ENCODE measurements at regions not wholly inside any gene's neighbourhood (a gene's known extent, or its start where the extent isn't known, plus 50 kb on each side); places are given as distances from the start of the nearest gene placed in this dataset.
"Not testable (repeated sequence)": the region's sequence is repeated elsewhere in the genome, so short reads cannot be mapped to it uniquely, and the experiment has no call there.

DNA sequence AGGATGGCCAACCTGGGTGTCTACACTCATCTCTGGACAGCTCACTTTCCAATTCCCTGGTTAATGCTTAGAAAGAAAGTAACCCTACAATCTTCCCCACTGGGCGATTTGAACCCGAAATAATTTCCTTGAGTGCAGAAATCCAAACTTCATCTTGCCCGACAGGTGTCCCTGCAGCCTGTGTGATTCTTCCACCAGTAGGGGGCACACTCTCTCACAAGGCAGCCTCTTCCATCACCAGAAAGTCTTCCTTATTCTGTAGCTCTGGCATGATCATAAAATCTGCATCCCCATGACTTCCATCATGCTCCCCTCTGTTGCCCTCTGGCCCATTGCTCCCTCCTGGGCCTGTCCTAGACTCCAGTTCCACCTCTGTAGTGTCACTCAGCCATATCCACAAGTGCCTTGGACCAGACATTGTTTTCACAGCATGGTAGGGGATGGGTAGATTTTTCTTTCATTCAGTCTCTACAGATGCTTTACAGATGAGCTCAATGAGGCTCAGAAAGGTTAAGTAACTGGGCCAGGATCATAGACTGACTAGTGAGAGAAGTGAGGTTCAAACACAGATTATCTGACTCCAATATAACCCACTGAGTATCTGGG, 170.4 kb upstream of the SPTLC3 start:
- TF ChIP-seq, protein P1, sequence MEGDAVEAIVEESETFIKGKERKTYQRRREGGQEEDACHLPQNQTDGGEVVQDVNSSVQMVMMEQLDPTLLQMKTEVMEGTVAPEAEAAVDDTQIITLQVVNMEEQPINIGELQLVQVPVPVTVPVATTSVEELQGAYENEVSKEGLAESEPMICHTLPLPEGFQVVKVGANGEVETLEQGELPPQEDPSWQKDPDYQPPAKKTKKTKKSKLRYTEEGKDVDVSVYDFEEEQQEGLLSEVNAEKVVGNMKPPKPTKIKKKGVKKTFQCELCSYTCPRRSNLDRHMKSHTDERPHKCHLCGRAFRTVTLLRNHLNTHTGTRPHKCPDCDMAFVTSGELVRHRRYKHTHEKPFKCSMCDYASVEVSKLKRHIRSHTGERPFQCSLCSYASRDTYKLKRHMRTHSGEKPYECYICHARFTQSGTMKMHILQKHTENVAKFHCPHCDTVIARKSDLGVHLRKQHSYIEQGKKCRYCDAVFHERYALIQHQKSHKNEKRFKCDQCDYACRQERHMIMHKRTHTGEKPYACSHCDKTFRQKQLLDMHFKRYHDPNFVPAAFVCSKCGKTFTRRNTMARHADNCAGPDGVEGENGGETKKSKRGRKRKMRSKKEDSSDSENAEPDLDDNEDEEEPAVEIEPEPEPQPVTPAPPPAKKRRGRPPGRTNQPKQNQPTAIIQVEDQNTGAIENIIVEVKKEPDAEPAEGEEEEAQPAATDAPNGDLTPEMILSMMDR (IDR thresholded peaks at IDR 0.05; ENCODE audit: low read length), result peak; percentile 72
- TF ChIP-seq EZH2 (IDR thresholded peaks at IDR 0.05; ENCODE audit: borderline replicate concordance, low read length), result no peak

DNA sequence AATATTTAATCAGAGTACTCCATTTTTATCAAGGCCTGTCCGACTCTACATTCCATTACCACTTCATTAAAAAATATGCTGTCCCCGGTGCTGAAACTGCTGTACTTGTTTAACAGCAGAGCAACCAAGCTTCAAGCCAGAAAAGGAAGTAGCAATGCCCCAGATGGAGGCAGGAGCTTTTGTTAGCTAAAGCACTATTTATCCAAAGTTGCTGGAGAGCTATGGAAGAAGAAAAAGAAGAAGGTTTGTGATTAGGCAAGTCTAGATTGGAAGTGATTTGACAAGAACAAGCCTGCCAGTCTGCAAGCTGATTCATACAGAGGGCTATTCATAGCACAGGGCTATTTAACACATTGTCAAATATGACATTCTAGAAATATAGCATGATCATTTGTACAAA, 160.9 kb upstream of the SPTLC3 start:
- Histone ChIP-seq H3K79me2 (ENCODE audit: insufficient read depth, low read length) (no peaks in the 10 kb centered on the region), H3K9me3 (ENCODE audit: low read length) (no peaks in the 10 kb centered on the region), H3K9ac (ENCODE audit: low read length) (no peak overlapping the region), H3K4me3 (ENCODE audit: low read depth, low read length, poor library complexity, severe bottlenecking) (no peak overlapping the region), H3K4me1 (ENCODE audit: insufficient read depth, low read length, severe bottlenecking) (no peaks in the 10 kb centered on the region), H3K36me3 (ENCODE audit: insufficient read depth, low read length) (no peaks in the 10 kb centered on the region), H3K27me3 (ENCODE audit: insufficient read depth, low read length) (no peaks in the 10 kb centered on the region; the same call in 1 of the 2 replicates), H2AFZ (ENCODE audit: low read length) (no peak overlapping the region), H3K27ac (ENCODE audit: low read depth, low read length, poor library complexity, severe bottlenecking) (no peak overlapping the region), H4K20me1 (ENCODE audit: insufficient read depth, low read length) (no peaks in the 10 kb centered on the region), H3F3A (ENCODE audit: insufficient read depth, low read length) (no peaks in the 10 kb centered on the region), H3K4me2 (ENCODE audit: low read length) (no peak overlapping the region), H3K9me2 (ENCODE audit: low read depth, low read length) (no peaks in the 10 kb centered on the region)
- no peak for TF ChIP-seq EZH2 (IDR thresholded peaks at IDR 0.05; ENCODE audit: borderline replicate concordance, low read length)
- TF ChIP-seq, protein P1 (IDR thresholded peaks at IDR 0.05; ENCODE audit: low read length), result no peak

More for the DNA sequence above, 170.4 kb upstream of the SPTLC3 start:
- Histone ChIP-seq H3K9me3 (ENCODE audit: low read length) (no peaks in the 10 kb centered on the region), H3K27ac (ENCODE audit: low read depth, low read length, poor library complexity, severe bottlenecking) (no peak overlapping the region), H3K4me3 (ENCODE audit: low read depth, low read length, poor library complexity, severe bottlenecking) (no peak overlapping the region), H3K36me3 (ENCODE audit: insufficient read depth, low read length) (no peaks in the 10 kb centered on the region), H4K20me1 (ENCODE audit: insufficient read depth, low read length) (no peaks in the 10 kb centered on the region), H3F3A (ENCODE audit: insufficient read depth, low read length) (no peaks in the 10 kb centered on the region), H2AFZ (ENCODE audit: low read length) (no peak overlapping the region), H3K4me1 (ENCODE audit: insufficient read depth, low read length, severe bottlenecking) (no peaks in the 10 kb centered on the region), H3K9ac (ENCODE audit: low read length) (no peak overlapping the region), H3K9me2 (ENCODE audit: low read depth, low read length) (no peaks in the 10 kb centered on the region), H3K27me3 (ENCODE audit: insufficient read depth, low read length) (no peaks in the 10 kb centered on the region), H3K79me2 (ENCODE audit: insufficient read depth, low read length) (no peaks in the 10 kb centered on the region), H3K4me2 (ENCODE audit: low read length) (no peak overlapping the region)

GRCh38 chr20:12849225-12849910, 159.4 kb upstream of the SPTLC3 start:
- H3K79me2 ChIP-seq (ENCODE audit: insufficient read depth, low read length), result no peaks in the 10 kb centered on the region

DNA sequence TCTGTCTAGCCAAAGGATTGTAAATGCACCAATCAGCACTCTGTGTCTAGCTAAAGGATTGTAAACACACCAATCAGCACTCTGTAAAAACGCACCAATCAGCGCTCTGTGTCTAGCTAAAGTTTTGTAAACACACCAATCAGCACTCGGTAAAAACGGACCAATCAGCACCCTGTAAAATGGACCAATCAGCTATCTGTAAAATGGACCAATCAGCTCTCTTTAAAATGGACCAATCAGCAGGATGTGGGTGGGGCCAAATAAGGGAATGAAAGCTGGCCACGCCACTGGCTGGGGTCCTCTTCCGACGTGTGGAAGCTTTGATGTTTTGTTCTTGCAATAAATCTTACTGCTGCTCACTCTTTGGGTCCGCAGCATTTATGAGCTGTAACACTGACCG, 151.1 kb upstream of the SPTLC3 start:
- H2AFZ ChIP-seq (ENCODE audit: low read length); H3K79me2 ChIP-seq (ENCODE audit: insufficient read depth, low read length); H3K9me2 ChIP-seq (ENCODE audit: low read depth, low read length); H3F3A ChIP-seq (ENCODE audit: insufficient read depth, low read length); H3K9ac ChIP-seq (ENCODE audit: low read length); H4K20me1 ChIP-seq (ENCODE audit: insufficient read depth, low read length); H3K27ac ChIP-seq (ENCODE audit: low read depth, low read length, poor library complexity, severe bottlenecking); H3K9me3 ChIP-seq (ENCODE audit: low read length); H3K36me3 ChIP-seq (ENCODE audit: insufficient read depth, low read length); H3K27me3 ChIP-seq (ENCODE audit: insufficient read depth, low read length); H3K4me1 ChIP-seq (ENCODE audit: insufficient read depth, low read length, severe bottlenecking); H3K4me2 ChIP-seq (ENCODE audit: low read length); H3K4me3 ChIP-seq (ENCODE audit: low read depth, low read length, poor library complexity, severe bottlenecking): not testable (repeated sequence)

More at GRCh38 chr20:12849225-12849910, 159.4 kb upstream of the SPTLC3 start:
- H3K4me3 ChIP-seq (ENCODE audit: low read depth, low read length, poor library complexity, severe bottlenecking), result no peak overlapping the region
- H4K20me1 ChIP-seq (ENCODE audit: insufficient read depth, low read length), result no peaks in the 10 kb centered on the region
- TF ChIP-seq, protein P1 (IDR thresholded peaks at IDR 0.05; ENCODE audit: low read length), result no peak
- TF ChIP-seq EZH2 (IDR thresholded peaks at IDR 0.05; ENCODE audit: borderline replicate concordance, low read length), result no peak
- H2AFZ ChIP-seq (ENCODE audit: low read length), result no peak overlapping the region
- no peaks in the 10 kb centered on the region for H3K9me2 ChIP-seq (ENCODE audit: low read depth, low read length)
- H3K9ac ChIP-seq (ENCODE audit: low read length), result no peak overlapping the region
- H3F3A ChIP-seq (ENCODE audit: insufficient read depth, low read length), result no peaks in the 10 kb centered on the region
- no peaks in the 10 kb centered on the region for H3K9me3 ChIP-seq (ENCODE audit: low read length)
- H3K27ac ChIP-seq (ENCODE audit: low read depth, low read length, poor library complexity, severe bottlenecking), result no peak overlapping the region
- no peaks in the 10 kb centered on the region for H3K4me1 ChIP-seq (ENCODE audit: insufficient read depth, low read length, severe bottlenecking)
- H3K4me2 ChIP-seq (ENCODE audit: low read length), result no peak overlapping the region
- H3K36me3 ChIP-seq (ENCODE audit: insufficient read depth, low read length), result no peaks in the 10 kb centered on the region
- no peaks in the 10 kb centered on the region; the same call in 1 of the 2 replicates for H3K27me3 ChIP-seq (ENCODE audit: insufficient read depth, low read length)
